SK-N-SH (cell line): ENCODE measurements at regions not wholly inside any gene's neighbourhood (a gene's known extent, or its start where the extent isn't known, plus 50 kb on each side); places are given as distances from the start of the nearest gene placed in this dataset.

ENCODE experiments used
- CTCF ChIA-PET: fragments of 300-600, 350-600 bp; formaldehyde crosslinking; extraction: SDS; loops from one replicate; lab custom pipeline; 2021; lab: Yijun Ruan, JAX
- POLR2A ChIA-PET: fragments of 350-600 bp; sonication (Branson Sonifier 250); formaldehyde crosslinking; extraction: SDS; loops from one replicate; lab custom pipeline; 2020; ENCODE audit warnings: antibody characterized with exemption, inconsistent platforms; lab: Yijun Ruan, JAX
- DNase-seq: peaks from one replicate; pipeline ENCODE4 v3.0.0; 2012
- H2AFZ ChIP-seq: fragments of 200-600 bp; sonication (generic); 2 replicates; pipeline ENCODE4 v1.8.1; 2016; ENCODE audit warnings: antibody characterized with exemption, mild to moderate bottlenecking, low read depth
- H3F3A ChIP-seq: fragments of 200-600 bp; sonication (generic); replicated peaks from 2 replicates; pipeline ENCODE3; 2016; ENCODE audit warnings: antibody characterized with exemption, mild to moderate bottlenecking; ENCODE audit not compliant: insufficient read depth
- H3K27ac ChIP-seq, 2 experiments: fragments of 200-500 bp in 1 of 2; fragments of 200-600 bp in 1 of 2; sonication (Bioruptor generic) in 1 of 2; sonication (generic), shearing (Covaris generic) in 1 of 2; 2 replicates each; pipeline versions ENCODE4 v1.5.1 to v1.6.1; 2014 to 2016; ENCODE audit warnings: low read depth in 2 of 2, inconsistent platforms in 1 of 2, low read length in 1 of 2, mild to moderate bottlenecking in 1 of 2, mixed read lengths in 1 of 2
- H3K27me3 ChIP-seq: fragments of 200-600 bp; sonication (generic), shearing (Covaris generic); 2 replicates; pipeline ENCODE4 v1.6.1; 2016; ENCODE audit warnings: mixed run types; ENCODE audit not compliant: insufficient read depth
- H3K36me3 ChIP-seq, 2 experiments: fragments of 200-500 bp in 1 of 2; fragments of 200-600 bp in 1 of 2; sonication (Bioruptor generic) in 1 of 2; sonication (generic) in 1 of 2; replicated peaks in 1 of 2; 2 replicates each; pipeline versions ENCODE3 to v1.5.1; 2014 to 2016; ENCODE audit warnings: low read length in 1 of 2, mild to moderate bottlenecking in 1 of 2; ENCODE audit not compliant: insufficient read depth in 2 of 2, control insufficient read depth in 1 of 2
- H3K4me1 ChIP-seq, 2 experiments: fragments of 200-500 bp in 1 of 2; fragments of 200-600 bp in 1 of 2; sonication (Bioruptor generic) in 1 of 2; sonication (generic), shearing (Covaris generic) in 1 of 2; 2 replicates each; pipeline versions ENCODE4 v1.5.1 to v1.6.1; 2014 to 2016; ENCODE audit warnings: low read depth in 1 of 2, low read length in 1 of 2, mixed run types in 1 of 2; ENCODE audit not compliant: insufficient read depth in 2 of 2, control insufficient read depth in 1 of 2
- H3K4me2 ChIP-seq: fragments of 200-600 bp; sonication (generic), shearing (Covaris generic); 2 replicates; pipeline ENCODE4 v1.6.1; 2017; ENCODE audit warnings: mixed run types
- H3K4me3 ChIP-seq, 2 experiments: fragments of 200-500 bp in 1 of 2; fragments of 200-600 bp in 1 of 2; sonication (Bioruptor generic) in 1 of 2; sonication (generic), shearing (Covaris generic) in 1 of 2; 2 replicates each; pipeline versions ENCODE4 v1.5.1 to v1.8.1; 2014 to 2016; ENCODE audit warnings: low read depth in 2 of 2, inconsistent platforms in 1 of 2, low read length in 1 of 2, mild to moderate bottlenecking in 1 of 2, mixed read lengths in 1 of 2, moderate library complexity in 1 of 2
- H3K79me2 ChIP-seq: fragments of 200-600 bp; sonication (generic); 2 replicates; pipeline ENCODE4 v1.8.1; 2017; ENCODE audit warnings: mild to moderate bottlenecking; ENCODE audit not compliant: insufficient read depth
- H3K9ac ChIP-seq: fragments of 200-600 bp; sonication (generic); 2 replicates; pipeline ENCODE4 v1.6.1; 2017; ENCODE audit warnings: mixed run types
- H3K9me2 ChIP-seq: fragments of 200-600 bp; sonication (generic); 2 replicates; pipeline ENCODE4 v1.6.1; 2017; ENCODE audit warnings: mixed run types
- H3K9me3 ChIP-seq: fragments of 200-600 bp; sonication (generic); 2 replicates; pipeline ENCODE4 v1.6.1; 2017; ENCODE audit warnings: mixed run types, mild to moderate bottlenecking, moderate library complexity
- H4K20me1 ChIP-seq: fragments of 200-600 bp; sonication (generic); 2 replicates; pipeline ENCODE4 v1.6.1; 2017; ENCODE audit warnings: mild to moderate bottlenecking, mixed run types; ENCODE audit not compliant: insufficient read depth
- CHD2 ChIP-seq: fragments of 150-350 bp; IDR thresholded peaks from 2 replicates; pipeline ENCODE4 v1.6.1; 2018; ENCODE audit warnings: low read length; ENCODE audit not compliant: partially characterized antibody
- CTCF ChIP-seq: fragments of 200-600 bp; sonication (generic); IDR thresholded peaks from 2 replicates; pipeline ENCODE4 v1.6.1; 2017; ENCODE audit warnings: antibody characterized with exemption, mild to moderate bottlenecking, moderate library complexity
- ELF1 ChIP-seq: IDR thresholded peaks from 2 replicates; pipeline ENCODE4 v1.4.0; 2012
- EP300 ChIP-seq, 2 experiments: IDR thresholded peaks; 2 replicates each; pipeline versions ENCODE4 v1.4.0 to v1.6.1; 2012; ENCODE audit warnings: borderline replicate concordance in 1 of 2, low read depth in 1 of 2, low read length in 1 of 2
- FOXM1 ChIP-seq: IDR thresholded peaks from 2 replicates; pipeline ENCODE4 v1.4.0; 2012; ENCODE audit warnings: low read depth, mild to moderate bottlenecking
- GABPA ChIP-seq: IDR thresholded peaks from 2 replicates; pipeline ENCODE4 v1.4.0; 2012; ENCODE audit warnings: low read depth, mild to moderate bottlenecking
- GATA2 ChIP-seq: sonication (generic); formaldehyde crosslinking; IDR thresholded peaks from 2 replicates; pipeline ENCODE4 v1.5.0; 2020; ENCODE audit warnings: mild to moderate bottlenecking, missing genetic modification reagents
- JUND ChIP-seq: IDR thresholded peaks from 2 replicates; pipeline ENCODE4 v1.4.0; 2012
- MEF2A ChIP-seq: IDR thresholded peaks from 2 replicates; pipeline ENCODE4 v1.4.0; 2012; ENCODE audit warnings: low read depth, borderline replicate concordance
- NFIC ChIP-seq: IDR thresholded peaks from 2 replicates; pipeline ENCODE4 v1.4.0; 2012; ENCODE audit warnings: borderline replicate concordance
- NRF1 ChIP-seq: IDR thresholded peaks from 2 replicates; pipeline ENCODE4 v1.6.1; 2012; ENCODE audit warnings: low read depth, mild to moderate bottlenecking, low read length
- POLR2AphosphoS5 ChIP-seq: IDR thresholded peaks from 2 replicates; pipeline ENCODE4 v1.6.1; 2012; ENCODE audit warnings: low read depth, low read length
- RCOR1 ChIP-seq: fragments of 150-350 bp; IDR thresholded peaks from 2 replicates; pipeline ENCODE4 v1.6.1; 2017; ENCODE audit warnings: antibody characterized with exemption, low read length
- REST ChIP-seq: IDR thresholded peaks from 2 replicates; pipeline ENCODE4 v1.6.1; 2012; ENCODE audit warnings: mild to moderate bottlenecking, low read depth, low read length, moderate library complexity
- SIN3A ChIP-seq: IDR thresholded peaks from 2 replicates; pipeline ENCODE4 v1.6.1; 2012; ENCODE audit warnings: low read depth, mild to moderate bottlenecking, low read length, moderate library complexity, borderline replicate concordance
- SMC3 ChIP-seq: IDR thresholded peaks from 2 replicates; pipeline ENCODE4 v1.6.1; 2012; ENCODE audit warnings: low read depth, low read length, improper control_type of control experiment
- TCF12 ChIP-seq: IDR thresholded peaks from 2 replicates; pipeline ENCODE4 v1.4.0; 2012
- YY1 ChIP-seq: IDR thresholded peaks from 2 replicates; pipeline ENCODE4 v1.4.0; 2012; ENCODE audit warnings: low read depth, mild to moderate bottlenecking
- WGBS: methylation state at CpG from one replicate; pipeline ENCODE4 v1.1.6; 2017; ENCODE audit warnings: low lambda C conversion rate; 5-methylcytosine and 5-hydroxymethylcytosine counted together
- TF ChIP-seq, protein P1 (sequence below): fragments of 150-350 bp; IDR thresholded peaks from 2 replicates; pipeline ENCODE4 v1.6.1; 2016; ENCODE audit warnings: mild to moderate bottlenecking, low read depth, low read length
- TF ChIP-seq, protein P2 (sequence below): IDR thresholded peaks from 2 replicates; pipeline ENCODE4 v1.4.0; 2012; ENCODE audit warnings: low read depth, borderline replicate concordance

DNA sequence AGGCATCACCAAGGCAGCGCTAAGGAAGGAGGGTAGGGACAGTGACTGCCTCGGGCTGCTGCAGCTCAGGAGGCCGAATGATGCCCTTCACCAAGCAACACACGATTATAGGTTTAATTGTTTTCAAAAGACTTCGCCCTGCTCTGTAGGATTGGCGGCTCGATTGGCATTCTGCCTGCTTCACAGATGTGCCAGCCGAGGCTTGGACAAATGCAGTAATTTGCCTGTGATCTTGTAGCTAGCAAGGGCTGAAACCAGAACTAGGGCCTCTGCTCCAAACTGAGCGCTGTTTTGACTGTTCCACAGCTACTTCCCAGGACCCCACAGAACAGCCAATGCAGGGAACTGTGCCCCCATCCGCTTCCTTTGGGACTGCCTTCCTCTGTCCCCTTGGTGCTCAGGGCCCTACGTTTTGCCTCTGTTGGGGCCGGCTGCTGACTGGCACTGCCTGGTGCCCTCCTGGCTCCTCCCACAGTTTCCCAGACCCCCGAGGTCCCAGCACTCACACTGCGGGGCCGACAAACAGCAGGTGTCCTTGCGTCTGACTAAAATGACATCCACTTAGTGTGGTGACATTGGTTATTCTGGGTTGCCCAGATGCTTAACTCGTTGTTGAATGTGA lies 62.6 kb upstream of the EN2 start:
- H3K4me3 ChIP-seq, result no peak overlapping the region
- H3K9me3 ChIP-seq, result no peaks in the 10 kb centered on the region
- no peak for TF ChIP-seq MEF2A
- TF ChIP-seq SIN3A, result no peak
- no peak for TF ChIP-seq ELF1
- no peak for TF ChIP-seq RCOR1
- TF ChIP-seq FOXM1, result no peak
- no peak for TF ChIP-seq GABPA
- TF ChIP-seq NRF1, result no peak
- TF ChIP-seq CTCF, result no peak
- no peak for TF ChIP-seq REST
- TF ChIP-seq SMC3, result no peak
- no peak for TF ChIP-seq TCF12
- no peak for TF ChIP-seq YY1
- TF ChIP-seq JUND, result no peak
- TF ChIP-seq, protein P1, sequence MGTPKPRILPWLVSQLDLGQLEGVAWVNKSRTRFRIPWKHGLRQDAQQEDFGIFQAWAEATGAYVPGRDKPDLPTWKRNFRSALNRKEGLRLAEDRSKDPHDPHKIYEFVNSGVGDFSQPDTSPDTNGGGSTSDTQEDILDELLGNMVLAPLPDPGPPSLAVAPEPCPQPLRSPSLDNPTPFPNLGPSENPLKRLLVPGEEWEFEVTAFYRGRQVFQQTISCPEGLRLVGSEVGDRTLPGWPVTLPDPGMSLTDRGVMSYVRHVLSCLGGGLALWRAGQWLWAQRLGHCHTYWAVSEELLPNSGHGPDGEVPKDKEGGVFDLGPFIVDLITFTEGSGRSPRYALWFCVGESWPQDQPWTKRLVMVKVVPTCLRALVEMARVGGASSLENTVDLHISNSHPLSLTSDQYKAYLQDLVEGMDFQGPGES, result no peak
- no peak for TF ChIP-seq GATA2 (CRISPR knock-in tag)
- TF ChIP-seq POLR2AphosphoS5, result no peak
- TF ChIP-seq, protein P2, sequence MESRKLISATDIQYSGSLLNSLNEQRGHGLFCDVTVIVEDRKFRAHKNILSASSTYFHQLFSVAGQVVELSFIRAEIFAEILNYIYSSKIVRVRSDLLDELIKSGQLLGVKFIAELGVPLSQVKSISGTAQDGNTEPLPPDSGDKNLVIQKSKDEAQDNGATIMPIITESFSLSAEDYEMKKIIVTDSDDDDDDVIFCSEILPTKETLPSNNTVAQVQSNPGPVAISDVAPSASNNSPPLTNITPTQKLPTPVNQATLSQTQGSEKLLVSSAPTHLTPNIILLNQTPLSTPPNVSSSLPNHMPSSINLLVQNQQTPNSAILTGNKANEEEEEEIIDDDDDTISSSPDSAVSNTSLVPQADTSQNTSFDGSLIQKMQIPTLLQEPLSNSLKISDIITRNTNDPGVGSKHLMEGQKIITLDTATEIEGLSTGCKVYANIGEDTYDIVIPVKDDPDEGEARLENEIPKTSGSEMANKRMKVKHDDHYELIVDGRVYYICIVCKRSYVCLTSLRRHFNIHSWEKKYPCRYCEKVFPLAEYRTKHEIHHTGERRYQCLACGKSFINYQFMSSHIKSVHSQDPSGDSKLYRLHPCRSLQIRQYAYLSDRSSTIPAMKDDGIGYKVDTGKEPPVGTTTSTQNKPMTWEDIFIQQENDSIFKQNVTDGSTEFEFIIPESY, result no peak
- no peak for TF ChIP-seq NFIC
- TF ChIP-seq EP300 (IDR thresholded peaks at IDR 0.05; ENCODE audit: borderline replicate concordance in 1 of 2, low read depth in 1 of 2, low read length in 1 of 2), result no peak
- no peak for TF ChIP-seq CHD2
- H3F3A ChIP-seq, result no peaks in the 10 kb centered on the region
- no peaks in the 10 kb centered on the region for H3K36me3 ChIP-seq
- POLR2A ChIA-PET, result interaction anchor here (1.2 kb wide), 1 partner anchor 15 kb away, joined by 3 read pairs; no protein-coding TSS in a partner anchor
- H3K27me3 ChIP-seq, result peaks cover 92% of the 10 kb centered on the region
- no peaks in the 10 kb centered on the region for H4K20me1 ChIP-seq
- 6% methylated on average over 17 of the region's 17 CpGs for WGBS
- H3K27ac ChIP-seq, result no peak overlapping the region
- no peaks in the 10 kb centered on the region for H3K9me2 ChIP-seq
- no peak overlapping the region for H2AFZ ChIP-seq
- no peak overlapping the region for H3K9ac ChIP-seq
- no peak overlapping the region for H3K4me2 ChIP-seq
- H3K79me2 ChIP-seq, result no peaks in the 10 kb centered on the region
- peak; percentile 65 for DNase-seq
- CTCF ChIA-PET, result interaction anchor here (1.0 to 4.1 kb wide), 10 partner anchors 10 to 203 kb away, joined by 3 to 29 read pairs (median 4); no protein-coding TSS in a partner anchor
- peaks cover 0 to 7% of the 10 kb centered on the region in 2 experiments; a peak in 1 of 4 replicates for H3K4me1 ChIP-seq
